Esophagus squamous epithelium (tissue), 4 donors: ENCODE measurements at regions not wholly inside any gene's neighbourhood (a gene's known extent, or its start where the extent isn't known, plus 50 kb on each side); places are given as distances from the start of the nearest gene placed in this dataset.

Source experiments
- POLR2A ChIP-seq, 4 donors: fragments of 450-650 bp; IDR thresholded peaks; one replicate each; pipeline ENCODE4 v1.6.1; 2017; ENCODE audit warnings: antibody characterized with exemption in 4 of 4, mild to moderate bottlenecking in 4 of 4, moderate library complexity in 3 of 4
- TF ChIP-seq, protein P1 (sequence below), 6 experiments: fragments of 450-650 bp in 4 of 6; fragments of 200-600 bp in 2 of 6; sonication (generic) in 2 of 6; IDR thresholded peaks; one replicate each; pipeline ENCODE4 v1.5.1; 2016 to 2019; ENCODE audit warnings: antibody characterized with exemption in 6 of 6, mild to moderate bottlenecking in 4 of 6, moderate library complexity in 4 of 6

GRCh38 chr10:21214329-21214728 lies 311.2 kb downstream of the SKIDA1 start:
- TF ChIP-seq POLR2A (IDR thresholded peaks at IDR 0.05) = no peak
- TF ChIP-seq, protein P1, sequence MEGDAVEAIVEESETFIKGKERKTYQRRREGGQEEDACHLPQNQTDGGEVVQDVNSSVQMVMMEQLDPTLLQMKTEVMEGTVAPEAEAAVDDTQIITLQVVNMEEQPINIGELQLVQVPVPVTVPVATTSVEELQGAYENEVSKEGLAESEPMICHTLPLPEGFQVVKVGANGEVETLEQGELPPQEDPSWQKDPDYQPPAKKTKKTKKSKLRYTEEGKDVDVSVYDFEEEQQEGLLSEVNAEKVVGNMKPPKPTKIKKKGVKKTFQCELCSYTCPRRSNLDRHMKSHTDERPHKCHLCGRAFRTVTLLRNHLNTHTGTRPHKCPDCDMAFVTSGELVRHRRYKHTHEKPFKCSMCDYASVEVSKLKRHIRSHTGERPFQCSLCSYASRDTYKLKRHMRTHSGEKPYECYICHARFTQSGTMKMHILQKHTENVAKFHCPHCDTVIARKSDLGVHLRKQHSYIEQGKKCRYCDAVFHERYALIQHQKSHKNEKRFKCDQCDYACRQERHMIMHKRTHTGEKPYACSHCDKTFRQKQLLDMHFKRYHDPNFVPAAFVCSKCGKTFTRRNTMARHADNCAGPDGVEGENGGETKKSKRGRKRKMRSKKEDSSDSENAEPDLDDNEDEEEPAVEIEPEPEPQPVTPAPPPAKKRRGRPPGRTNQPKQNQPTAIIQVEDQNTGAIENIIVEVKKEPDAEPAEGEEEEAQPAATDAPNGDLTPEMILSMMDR (IDR thresholded peaks at IDR 0.05) = no peak
